GM18498 (cell line): ENCODE measurements at regions not wholly inside any gene's neighbourhood (a gene's known extent, or its start where the extent isn't known, plus 50 kb on each side); places are given as distances from the start of the nearest gene placed in this dataset.
"Not testable (repeated sequence)": the region's sequence is repeated elsewhere in the genome, so short reads cannot be mapped to it uniquely, and the experiment has no call there.

Experiments
- ATAC-seq: cut with Tn5 transposase; IDR thresholded peaks from one replicate; pipeline ENCODE4 v1.9.1; 2021; ENCODE audit warnings: mild to moderate bottlenecking, moderate library complexity; ENCODE audit not compliant: unreplicated experiment

DNA sequence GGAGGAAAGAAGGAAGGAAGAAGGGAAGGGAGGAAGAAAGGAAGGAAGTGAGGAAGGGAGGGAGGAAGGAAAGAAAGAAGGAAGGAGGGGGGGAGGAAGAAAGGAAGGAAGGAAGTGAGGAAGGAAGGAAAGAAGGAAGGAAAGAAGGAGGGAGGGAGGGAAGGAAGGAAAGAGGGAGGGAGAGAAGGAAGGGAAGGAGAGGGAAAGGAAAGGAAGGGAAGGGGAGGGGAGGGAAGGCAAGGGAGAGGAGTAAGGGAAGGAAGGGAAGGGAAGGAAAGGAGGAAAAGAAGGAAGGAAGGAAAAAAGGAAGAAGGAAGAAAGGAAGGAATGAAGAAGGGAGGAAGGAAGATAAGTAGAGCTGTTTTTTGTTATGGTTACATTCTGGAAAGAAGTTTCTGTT is 141.2 kb downstream of the LRRC3B start:
- ATAC-seq: no peak

DNA sequence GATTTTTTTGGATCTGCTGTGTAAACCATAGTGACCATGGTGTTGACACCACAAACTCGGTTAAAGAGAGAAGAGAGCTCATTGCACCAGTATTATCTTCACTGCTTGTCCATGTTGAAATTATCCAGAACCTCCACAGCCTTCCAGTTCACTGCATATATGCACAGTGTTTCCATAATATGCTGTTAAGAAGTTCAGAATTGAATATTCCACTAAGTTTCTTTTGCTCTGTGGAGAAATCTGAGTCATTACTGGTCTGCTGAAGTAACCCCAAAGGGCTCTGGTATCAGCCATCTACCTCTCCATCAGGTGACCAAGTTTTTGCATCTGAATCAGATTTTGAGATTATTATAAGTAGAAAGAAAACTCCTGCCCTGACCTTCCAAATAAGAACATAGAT is 143.5 kb downstream of the LRRC3B start:
- ATAC-seq: no peak

DNA sequence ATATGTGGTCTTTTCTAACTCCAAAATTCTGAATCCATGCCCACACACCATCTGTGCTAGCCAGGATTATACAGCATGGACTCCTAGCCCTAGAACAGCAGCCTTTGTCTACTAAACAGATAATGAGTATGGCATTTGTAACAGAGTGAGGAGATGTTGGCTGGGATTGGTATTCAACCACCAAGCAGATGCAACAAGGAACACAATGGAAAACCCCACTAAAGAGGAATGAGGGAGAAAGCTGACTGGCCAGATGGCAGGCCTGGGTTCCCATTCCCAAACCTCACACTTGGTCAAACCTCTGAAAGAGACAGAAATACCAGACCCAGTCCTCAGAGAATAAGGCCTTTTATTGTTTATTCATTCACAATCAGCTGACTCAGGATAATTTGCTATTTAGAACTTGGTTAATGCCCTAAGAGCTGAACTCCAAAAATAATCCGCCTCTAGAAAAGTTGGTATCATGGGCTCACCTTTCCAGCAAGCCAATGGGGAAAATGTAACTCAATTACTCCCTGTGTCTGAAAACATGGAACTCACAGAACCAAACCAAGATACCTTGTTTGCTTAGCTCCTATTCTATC is 145.6 kb downstream of the LRRC3B start:
- ATAC-seq: no peak

DNA sequence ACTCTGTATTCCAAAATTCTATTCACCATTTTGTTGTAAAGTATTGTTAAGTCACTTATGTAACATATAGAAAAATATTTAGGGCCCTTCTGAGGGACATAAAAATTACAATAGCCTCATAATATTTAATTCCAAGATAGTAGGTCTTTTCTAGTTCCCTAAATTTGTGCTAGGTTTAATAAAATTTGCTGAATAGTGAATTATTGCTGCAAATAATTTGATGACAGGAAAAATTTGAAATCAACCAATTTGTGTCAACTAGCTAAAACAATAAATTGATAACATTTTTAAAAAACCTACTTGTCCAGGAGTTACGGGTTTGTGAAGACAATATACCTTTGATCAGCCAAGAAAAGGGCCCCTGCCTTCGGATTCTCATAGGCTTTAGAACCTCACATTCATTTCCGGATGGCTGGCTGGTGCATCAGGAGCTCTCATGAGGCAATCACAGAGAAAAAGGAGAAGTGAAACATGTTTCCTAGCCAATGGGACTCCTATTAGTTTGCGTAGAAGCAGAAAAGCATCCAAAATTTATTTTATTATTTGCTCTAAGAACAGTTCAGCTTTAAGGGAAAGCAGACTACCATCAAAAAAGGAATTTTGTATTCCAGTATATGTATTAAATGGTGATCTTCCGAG is 177.2 kb downstream of the LRRC3B start:
- no peak for ATAC-seq

DNA sequence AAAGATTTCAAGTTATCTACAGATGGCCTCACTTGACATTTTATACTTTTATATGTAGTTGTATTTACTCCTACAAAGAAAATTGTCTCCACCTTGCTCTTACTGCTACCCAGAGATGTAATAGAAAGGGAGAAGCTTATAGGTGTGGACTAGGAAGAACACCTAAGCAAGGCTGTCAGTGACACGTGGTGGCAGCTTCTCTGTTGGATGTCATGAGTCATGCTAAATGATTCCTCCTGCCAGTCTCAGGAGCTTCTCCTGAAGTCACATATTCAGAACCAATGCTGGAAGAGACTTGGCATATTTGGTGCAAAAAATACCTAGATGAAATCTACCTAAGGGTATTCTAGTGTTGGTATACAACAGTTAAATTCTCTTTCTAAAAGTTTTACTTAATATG is 184.7 kb downstream of the LRRC3B start:
- no peak for ATAC-seq

DNA sequence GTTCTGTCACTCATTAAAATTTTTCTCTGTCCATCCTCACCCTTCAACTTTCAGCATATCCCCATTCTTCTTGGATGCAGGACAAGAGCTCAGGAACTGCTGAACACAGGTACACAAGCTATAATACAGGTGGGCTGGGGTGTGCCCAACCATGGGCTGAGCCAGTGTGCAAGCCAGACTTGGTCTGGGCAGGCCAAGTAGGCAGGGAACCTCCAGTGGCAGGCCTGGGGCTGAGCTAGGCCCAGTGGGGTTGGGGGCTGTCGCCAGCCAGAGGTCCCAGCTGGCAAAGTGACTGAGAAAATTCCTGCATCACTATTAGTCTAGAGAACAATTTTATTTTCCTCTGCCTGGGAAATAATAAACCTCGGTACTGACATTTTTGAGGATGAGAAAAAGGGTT is 202.9 kb downstream of the LRRC3B start:
- ATAC-seq: no peak

DNA sequence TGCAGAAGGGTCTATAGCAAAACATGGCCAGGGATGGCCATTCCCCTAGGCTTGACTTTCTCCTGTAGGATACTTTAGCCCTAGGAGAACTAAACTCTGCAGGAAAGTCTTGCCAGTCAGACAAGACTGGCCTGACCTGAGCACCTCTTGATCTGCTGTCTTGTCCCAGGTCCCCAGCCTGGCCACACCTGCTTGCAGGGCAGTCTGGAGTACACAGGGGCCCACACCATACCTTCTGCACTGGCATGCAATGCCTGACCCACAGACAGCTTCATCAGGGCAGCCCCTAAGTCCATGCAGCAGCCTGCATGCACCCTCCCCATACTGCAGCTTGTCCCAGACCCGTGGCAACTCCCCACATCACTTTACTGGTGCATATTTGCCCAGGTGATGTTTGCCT is 204.6 kb downstream of the LRRC3B start:
- no peak for ATAC-seq

DNA sequence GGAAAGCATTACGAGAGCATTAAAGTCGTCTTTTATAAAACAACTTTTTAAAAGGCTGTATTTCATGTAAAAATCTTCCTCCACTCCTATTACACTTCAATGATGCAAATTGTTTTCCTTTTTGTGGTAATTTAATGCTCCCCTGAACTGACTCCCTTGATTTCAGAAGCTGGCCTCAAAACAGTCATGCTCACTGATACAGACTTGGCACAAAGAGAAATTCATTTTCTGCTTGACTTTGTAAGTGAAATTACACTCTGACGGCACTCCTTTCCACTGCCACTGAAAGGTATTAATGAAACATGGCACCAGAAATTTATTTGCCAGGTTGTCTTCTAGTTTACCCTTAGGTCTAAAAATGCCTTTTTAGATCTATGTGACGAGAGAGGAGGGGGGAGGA is 215.5 kb downstream of the LRRC3B start:
- no peak for ATAC-seq

DNA sequence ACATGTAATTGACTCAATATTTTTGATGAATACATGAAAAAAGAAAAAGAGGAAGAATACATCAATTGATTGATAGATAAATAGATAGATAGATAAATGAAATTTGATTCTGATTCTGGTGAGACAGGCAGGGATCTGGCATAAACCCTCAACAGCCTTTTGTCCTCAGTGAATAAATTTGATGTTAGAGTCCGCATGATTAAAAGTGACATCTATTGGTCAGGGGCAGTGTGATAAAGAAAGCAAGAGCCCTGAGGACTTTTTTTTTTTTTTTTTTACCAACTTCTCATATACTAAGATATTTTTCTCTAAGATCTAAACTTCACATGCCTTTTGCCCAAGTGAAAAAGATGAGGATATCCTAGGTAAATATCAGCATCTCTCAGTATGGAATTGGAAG is 216.4 kb downstream of the LRRC3B start:
- ATAC-seq: no peak

DNA sequence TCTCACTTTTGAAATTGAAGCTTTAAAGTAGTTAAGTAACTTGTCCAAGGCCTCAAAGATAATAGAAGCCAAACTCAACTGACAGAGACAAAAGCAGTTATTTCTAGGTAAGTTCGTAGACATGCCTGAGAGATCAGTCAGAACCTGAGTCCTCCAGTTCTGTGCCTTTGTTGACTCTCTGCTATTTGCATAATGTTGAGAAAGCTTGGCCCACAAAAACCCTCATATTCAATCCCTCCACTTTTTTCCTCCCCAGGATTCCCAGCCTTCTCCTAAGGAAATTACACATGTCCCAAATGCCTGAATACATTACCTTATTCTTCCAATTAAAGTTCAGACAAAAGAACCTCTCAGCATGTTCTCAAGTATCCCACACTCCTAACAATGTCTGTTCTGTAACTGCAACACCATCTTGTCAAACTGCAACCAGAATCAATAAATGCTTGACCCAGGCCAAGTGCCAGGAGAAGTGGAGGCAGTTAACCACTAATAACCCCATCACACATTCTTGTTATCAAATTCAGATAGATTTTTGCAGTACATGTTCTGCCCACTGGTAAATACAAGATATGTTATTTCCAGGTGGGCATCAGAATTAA is 217.8 kb downstream of the LRRC3B start:
- ATAC-seq: no peak

DNA sequence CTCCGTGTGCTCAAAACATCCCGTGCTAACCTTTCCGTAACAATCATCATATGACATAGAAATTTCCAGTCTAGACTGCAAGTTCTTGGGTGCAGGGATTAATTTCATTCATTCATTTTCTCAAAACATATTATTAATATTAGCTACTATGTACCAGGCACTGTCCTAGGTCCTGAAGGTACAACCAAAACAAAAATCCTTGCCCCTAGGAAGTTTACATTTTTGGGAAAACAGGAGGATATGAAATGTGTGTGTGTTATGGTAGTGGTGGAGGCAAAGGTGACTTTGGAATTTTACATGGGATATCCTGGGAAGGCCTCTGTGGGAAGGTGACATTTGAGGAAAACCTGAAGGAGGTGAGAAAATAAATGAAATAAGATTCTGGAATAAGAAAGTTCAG is 222.6 kb downstream of the LRRC3B start:
- ATAC-seq: no peak

DNA sequence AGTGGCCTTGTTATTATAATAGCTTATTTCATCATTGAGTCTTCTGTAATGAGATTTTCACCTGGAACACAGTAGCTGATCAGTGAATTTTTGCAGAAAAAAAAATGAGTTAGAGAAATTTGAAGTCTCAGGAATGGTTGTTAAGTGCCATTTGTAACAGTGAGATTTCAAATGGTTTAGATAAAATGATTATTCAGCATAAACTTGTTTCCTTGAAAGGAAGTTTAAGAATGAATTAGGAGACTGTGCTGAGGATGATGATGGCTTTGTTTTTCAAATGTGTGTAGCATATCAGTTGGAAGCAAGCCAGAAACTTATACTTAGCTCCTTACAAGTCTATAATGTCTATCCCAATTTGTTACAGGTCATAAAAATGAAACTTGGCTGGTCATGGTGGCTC is 225.1 kb downstream of the LRRC3B start:
- no peak for ATAC-seq

DNA sequence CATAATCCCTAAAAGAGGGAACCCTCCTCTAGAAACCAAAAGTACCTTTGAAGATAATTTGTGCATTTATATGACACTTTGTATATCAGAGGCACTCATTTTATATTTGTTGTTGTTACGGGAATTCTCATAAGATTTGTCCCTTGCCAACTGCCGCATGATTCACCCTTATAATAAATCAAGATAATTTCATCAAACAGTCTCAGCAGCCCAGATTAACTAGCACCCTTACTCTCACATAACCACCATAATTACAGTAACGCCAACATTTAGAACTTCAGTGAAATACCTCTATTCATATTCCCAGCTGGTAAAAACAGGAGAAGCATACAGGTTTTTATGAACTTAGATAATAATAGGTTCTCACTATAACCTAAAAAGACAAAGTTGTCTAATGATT is 271.9 kb downstream of the LRRC3B start:
- no peak for ATAC-seq

DNA sequence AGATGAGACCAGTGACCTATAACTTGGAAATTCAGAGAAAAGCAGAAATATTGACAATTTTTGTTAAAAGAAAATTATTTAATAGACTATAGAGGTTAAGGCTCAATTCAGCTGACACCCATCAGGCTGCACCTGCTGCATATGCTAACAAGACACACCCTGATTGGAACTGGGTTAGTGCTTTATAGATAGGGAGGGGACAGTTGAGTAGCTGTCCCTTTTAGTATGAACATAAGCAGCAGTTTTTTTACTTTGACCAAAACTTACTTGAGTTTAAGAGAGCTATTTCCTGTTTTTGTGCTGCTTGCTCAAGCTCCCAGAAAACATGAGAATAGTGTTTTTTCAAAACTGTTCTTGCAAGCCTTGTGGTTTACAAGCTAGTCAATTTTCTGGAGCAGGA is 292.6 kb downstream of the LRRC3B start:
- no peak for ATAC-seq

DNA sequence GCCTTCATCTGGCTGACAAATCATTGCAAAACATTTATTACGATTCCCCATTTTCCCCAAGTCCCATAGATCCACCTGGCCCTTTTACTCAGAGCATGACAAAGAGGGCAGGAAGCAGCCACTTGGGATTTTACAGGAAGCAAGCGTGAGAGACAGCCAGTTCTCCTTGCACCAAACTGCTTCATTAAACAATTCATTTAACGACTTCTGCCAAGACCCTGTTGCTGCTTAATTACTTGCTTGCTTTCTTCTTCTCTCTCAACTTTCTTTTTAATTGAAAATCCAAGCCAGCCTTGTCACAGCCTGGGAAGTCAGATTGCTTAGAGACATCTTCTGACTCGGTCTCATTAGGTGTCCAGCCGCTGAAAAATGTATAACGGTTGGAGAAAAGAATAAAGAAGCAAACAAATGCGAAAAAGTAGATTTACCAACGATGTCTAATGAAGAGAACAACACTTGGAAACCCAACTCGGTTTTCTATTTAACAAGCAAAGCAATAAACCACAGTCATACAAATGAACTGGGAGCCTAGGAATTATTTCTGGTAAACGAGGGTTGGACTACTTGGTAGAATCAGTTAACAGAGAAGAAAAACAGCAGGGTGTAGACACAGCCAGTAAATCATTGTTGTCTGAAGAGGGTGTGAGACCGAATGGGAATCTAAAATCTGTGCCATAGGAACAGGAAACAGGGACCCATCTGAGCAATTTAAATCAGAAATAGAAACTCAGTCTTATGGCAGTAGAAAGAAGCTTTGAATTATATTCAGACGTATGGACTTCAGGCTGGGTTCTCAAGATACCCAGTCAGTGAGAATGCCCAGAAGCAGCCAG is 298.3 kb downstream of the LRRC3B start:
- no peak for ATAC-seq

DNA sequence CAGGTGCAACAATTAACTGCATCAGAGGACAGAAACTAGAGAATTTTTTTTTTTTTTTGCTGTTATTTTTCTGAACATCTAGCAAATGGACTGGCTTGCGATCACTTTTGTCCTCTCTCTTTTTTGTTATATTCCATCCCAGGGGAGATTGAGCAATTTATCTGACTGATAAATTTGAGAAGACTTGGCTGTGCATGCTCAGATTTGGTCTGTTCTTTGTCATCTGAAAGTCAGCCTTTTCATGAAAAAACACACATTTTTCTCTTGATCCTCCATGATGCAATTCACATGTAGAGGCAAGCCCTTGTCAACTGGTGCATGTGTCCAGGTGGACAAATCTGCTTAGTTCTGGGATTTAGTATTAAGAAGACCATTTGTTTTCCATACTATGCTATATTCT is 309.3 kb downstream of the LRRC3B start:
- no peak for ATAC-seq

DNA sequence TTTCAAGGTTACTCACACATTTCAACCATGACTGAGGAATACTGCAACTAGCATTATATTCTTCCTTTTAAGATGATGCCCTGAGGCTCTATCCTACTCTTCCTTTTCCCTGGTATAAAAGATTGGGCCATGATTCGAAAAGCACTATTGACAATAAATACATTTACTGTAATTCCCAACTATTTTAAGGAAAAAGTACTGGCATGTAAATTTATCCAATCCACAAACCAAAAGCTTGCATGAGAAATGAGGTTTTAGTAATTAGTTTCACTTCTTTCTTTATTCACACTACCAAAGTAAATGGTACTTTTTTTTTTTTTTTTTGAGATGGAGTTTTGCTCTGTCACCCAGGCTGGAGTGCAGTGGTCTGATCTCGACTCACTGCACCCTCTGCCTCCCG is 310.2 kb downstream of the LRRC3B start:
- ATAC-seq: no peak

DNA sequence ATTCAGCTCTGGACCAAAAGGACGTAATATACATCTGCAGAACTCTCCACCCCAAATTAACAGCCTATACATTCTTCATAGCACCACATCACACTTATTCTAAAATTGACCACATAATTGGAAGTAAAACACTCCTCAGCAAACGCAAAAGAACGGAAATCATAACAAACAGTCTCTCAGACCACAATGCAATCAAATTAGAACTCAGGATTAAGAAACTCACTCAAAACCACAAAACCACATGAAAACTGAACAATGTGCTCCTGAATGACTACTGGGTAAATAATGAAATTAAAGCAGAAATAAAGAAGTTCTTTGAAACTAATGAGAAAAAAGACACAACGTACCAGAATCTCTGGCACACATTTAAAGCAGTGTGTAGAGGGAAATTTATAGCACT is 322.9 kb downstream of the LRRC3B start:
- not testable (repeated sequence) for ATAC-seq

DNA sequence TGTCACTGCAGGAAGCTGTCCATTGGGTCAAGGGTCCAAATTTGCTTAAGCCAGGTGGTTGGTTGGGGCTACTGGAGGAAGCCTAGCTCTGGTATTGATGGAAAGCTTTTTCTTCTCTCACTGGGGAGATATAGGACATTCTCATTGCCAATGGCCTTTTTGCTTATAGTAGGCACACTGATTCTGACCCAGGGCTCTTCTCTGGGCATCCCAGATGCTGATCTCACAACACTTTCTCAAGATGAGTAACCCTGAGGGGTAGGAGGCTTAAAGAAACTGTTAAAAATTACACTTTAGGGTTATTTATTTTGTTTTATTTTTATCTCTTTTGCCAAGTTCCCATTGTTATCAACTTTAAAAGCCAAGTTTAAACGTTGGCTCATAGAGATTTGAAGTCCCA is 337.8 kb downstream of the LRRC3B start:
- ATAC-seq: no peak

DNA sequence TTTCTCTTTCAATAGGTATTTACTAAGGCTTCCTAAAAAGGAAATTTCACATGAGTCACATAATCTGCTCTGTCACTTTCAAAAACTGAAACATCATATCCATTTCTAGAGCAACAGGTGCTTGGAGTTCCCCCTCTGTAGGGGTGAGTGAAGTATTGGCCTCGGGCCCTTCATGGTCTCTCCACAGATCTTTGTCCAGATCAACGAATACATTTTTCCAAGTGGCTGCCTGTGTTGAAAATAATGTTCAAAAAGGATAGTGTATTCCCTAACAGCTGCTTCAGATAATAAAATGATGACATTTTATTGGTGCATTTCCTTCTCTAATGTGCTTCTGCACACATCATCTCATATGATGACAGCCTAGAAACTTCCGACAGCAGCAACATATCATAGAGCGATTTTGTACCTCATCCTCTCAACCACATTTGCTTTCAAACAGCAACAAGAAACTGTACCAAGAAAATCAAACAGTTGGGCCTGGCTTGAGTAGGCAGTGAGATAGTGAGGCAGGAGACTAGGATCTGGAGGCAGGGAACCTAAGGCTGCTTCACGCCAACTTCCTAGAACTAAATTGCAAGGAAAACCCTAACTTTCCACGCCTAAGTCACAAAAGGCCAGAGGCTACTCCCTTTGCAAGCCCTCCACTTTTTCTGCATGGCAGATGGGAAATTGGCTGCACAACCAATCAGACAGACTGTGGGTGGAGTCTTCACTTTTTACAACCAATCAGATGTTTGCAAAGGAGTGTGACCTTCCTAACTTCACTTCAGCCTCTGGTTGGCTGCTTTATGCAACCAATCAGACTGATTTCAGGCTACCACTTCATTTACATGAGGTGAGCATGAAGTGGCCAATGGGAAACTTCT is 340.2 kb downstream of the LRRC3B start:
- ATAC-seq: peak; percentile 88

DNA sequence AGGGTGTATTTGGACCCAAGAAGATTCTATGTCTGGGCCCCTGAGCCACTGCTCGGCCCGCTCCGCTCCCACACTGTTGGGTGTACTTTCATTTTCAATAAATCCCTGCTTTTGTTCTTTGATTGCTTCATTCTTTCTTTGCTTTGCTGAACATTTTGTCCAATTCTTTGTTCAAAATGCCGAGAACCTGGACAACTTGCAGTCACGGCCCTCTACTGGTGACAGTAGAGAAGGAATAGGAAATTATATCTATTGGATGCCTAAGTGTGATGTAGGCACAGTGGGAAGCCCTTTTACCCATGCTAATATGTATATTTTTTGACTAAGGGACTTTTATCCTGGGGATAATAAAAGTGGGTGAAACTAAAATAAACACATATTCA is 340.8 kb downstream of the LRRC3B start:
- ATAC-seq: no peak
